Upper lobe of left lung (tissue), 4 donors: ENCODE measurements at regions not wholly inside any gene's neighbourhood (a gene's known extent, or its start where the extent isn't known, plus 50 kb on each side); places are given as distances from the start of the nearest gene placed in this dataset.

Experiments
- CTCF ChIP-seq, 6 experiments: fragments of 450-650 bp in 4 of 6; fragments of 200-600 bp in 2 of 6; sonication (generic) in 2 of 6; IDR thresholded peaks; one replicate each; pipeline ENCODE4 v1.5.1; 2016 to 2019; ENCODE audit warnings: antibody characterized with exemption in 6 of 6
- EP300 ChIP-seq, 4 donors: sonication (generic); formaldehyde crosslinking; IDR thresholded peaks; one replicate each; pipeline ENCODE4 v1.5.1; 2017; ENCODE audit warnings: antibody characterized with exemption in 4 of 4, control low read depth in 2 of 4
- POLR2A ChIP-seq, 4 donors: fragments of 450-650 bp; IDR thresholded peaks; one replicate each; pipeline ENCODE4 v1.5.1; 2016 to 2017; ENCODE audit warnings: antibody characterized with exemption in 4 of 4, mild to moderate bottlenecking in 2 of 4
- POLR2AphosphoS5 ChIP-seq, 2 donors: sonication (generic); formaldehyde crosslinking; IDR thresholded peaks; one replicate each; pipeline ENCODE4 v1.5.1; 2017; ENCODE audit warnings: antibody characterized with exemption in 2 of 2

GRCh38 chr20:60808003-60808672 is 443.9 kb upstream of the CDH4 start:
- no peak for TF ChIP-seq CTCF (IDR thresholded peaks at IDR 0.05)
- TF ChIP-seq POLR2A (IDR thresholded peaks at IDR 0.05): no peak
- TF ChIP-seq POLR2AphosphoS5 (IDR thresholded peaks at IDR 0.05): no peak
- TF ChIP-seq EP300 (IDR thresholded peaks at IDR 0.05): no peak
